ENCODE measurements at regions not wholly inside any gene's neighbourhood (a gene's known extent, or its start where the extent isn't known, plus 50 kb on each side); places are given as distances from the start of the nearest gene placed in this dataset.

DNA sequence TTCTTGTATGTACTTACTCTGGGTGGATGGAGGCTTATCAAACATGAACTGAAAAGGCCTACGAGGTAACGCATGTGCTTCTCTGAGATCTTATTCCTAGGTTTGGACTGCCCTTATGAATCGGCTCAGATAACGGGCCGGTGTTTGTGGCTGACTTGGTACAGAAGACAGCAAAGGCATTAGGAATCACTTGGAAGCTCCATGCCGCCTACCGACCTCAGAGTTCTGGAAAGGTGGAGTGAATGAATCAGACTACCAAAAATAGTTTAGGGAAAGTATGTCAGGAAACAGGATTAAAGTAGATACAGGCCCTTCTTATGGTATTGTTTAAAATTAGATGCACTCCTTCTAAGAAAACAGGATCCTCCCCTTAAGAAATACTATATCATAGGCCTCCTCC, 172.4 kb upstream of the PCDH9 start:
- TF ChIP-seq, protein P1, sequence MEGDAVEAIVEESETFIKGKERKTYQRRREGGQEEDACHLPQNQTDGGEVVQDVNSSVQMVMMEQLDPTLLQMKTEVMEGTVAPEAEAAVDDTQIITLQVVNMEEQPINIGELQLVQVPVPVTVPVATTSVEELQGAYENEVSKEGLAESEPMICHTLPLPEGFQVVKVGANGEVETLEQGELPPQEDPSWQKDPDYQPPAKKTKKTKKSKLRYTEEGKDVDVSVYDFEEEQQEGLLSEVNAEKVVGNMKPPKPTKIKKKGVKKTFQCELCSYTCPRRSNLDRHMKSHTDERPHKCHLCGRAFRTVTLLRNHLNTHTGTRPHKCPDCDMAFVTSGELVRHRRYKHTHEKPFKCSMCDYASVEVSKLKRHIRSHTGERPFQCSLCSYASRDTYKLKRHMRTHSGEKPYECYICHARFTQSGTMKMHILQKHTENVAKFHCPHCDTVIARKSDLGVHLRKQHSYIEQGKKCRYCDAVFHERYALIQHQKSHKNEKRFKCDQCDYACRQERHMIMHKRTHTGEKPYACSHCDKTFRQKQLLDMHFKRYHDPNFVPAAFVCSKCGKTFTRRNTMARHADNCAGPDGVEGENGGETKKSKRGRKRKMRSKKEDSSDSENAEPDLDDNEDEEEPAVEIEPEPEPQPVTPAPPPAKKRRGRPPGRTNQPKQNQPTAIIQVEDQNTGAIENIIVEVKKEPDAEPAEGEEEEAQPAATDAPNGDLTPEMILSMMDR (IDR thresholded peaks at IDR 0.05; ENCODE audit: low read depth, low read length), result no peak
- no peak for TF ChIP-seq EZH2phosphoT487 (IDR thresholded peaks at IDR 0.05; ENCODE audit: low read depth)
